K562 (cell line): ENCODE measurements at regions not wholly inside any gene's neighbourhood (a gene's known extent, or its start where the extent isn't known, plus 50 kb on each side); places are given as distances from the start of the nearest gene placed in this dataset.

Experiments used
- ATAC-seq: fragments of 200-7000 bp; cut with Tn5 transposase; 3 replicates; pipeline ENCODE4 v1.9.1; 2020; ENCODE audit warnings: moderate library complexity
- BruUV-seq: library from RNA; stranded (reverse); fragments of 400-500 nt; replicated peaks from 2 replicates; lab custom pipeline; 2021; lab: Mats Ljungman, UMichigan
- CTCF ChIA-PET: fragments of 300-600 bp; formaldehyde crosslinking; extraction: SDS; loops from one replicate; lab custom pipeline; 2021; ENCODE audit warnings: low intra/inter-chr PET ratio; lab: Yijun Ruan, JAX
- POLR2A ChIA-PET: fragments of 300-600, 350-650 bp; sonication (Branson Sonifier 250); formaldehyde crosslinking; extraction: SDS; loops from one replicate; lab custom pipeline; 2021; ENCODE audit warnings: antibody characterized with exemption, inconsistent platforms; lab: Yijun Ruan, JAX
- DNase-seq, 4 experiments: peaks; one replicate each; pipeline versions ENCODE4 v3.0.0 to v3.0.0-alpha.2; 2011 to 2018; ENCODE audit warnings: low spot score in 3 of 4, mixed read lengths in 3 of 4; ENCODE audit errors: extremely low read depth in 1 of 4
- FAIRE-seq: peaks from 2 replicates; lab custom pipeline; 2011; peaks lifted over from hg19 to GRCh38; lab: Jason Lieb, UNC
- H2AFZ ChIP-seq: 2 replicates; pipeline ENCODE4 v1.6.0; 2011; ENCODE audit warnings: low read depth, low read length, control low read depth, inconsistent platforms
- H3K27ac ChIP-seq: fragments of 200-600 bp; 3 replicates; pipeline ENCODE4 v1.8.0; 2011; ENCODE audit warnings: low read depth, mild to moderate bottlenecking, control low read depth, inconsistent platforms, low read length, moderate library complexity, mixed read lengths; ENCODE audit errors: extremely low read depth
- H3K27me3 ChIP-seq, 2 experiments: fragments of 300-600 bp in 1 of 2; 2 replicates in 1 of 2; 3 replicates in 1 of 2; pipeline versions ENCODE4 v1.6.0 to v1.8.0; 2011; ENCODE audit warnings: inconsistent platforms in 2 of 2, low read length in 2 of 2, mild to moderate bottlenecking in 1 of 2, mixed read lengths in 1 of 2, moderate library complexity in 1 of 2; ENCODE audit not compliant: control insufficient read depth in 2 of 2, insufficient read depth in 2 of 2
- H3K36me3 ChIP-seq: fragments of 300-600 bp; 3 replicates; pipeline ENCODE4 v1.8.0; 2011; ENCODE audit warnings: mild to moderate bottlenecking, low read length, inconsistent platforms; ENCODE audit not compliant: control insufficient read depth, insufficient read depth
- H3K4me1 ChIP-seq, 2 experiments: fragments of 200-600 bp in 1 of 2; replicated peaks in 1 of 2; 2 replicates in 1 of 2; 3 replicates in 1 of 2; pipeline versions ENCODE4 v1.5.1 to v1.8.0; 2011; ENCODE audit warnings: inconsistent platforms in 2 of 2, low read length in 2 of 2, mild to moderate bottlenecking in 1 of 2, mixed read lengths in 1 of 2, moderate library complexity in 1 of 2; ENCODE audit not compliant: control insufficient read depth in 2 of 2, insufficient read depth in 2 of 2
- H3K4me2 ChIP-seq: 2 replicates; pipeline ENCODE4 v1.6.1; 2011; ENCODE audit warnings: low read length, control low read depth, inconsistent platforms, mixed read lengths; ENCODE audit not compliant: insufficient read depth
- H3K4me3 ChIP-seq: fragments of 200-600 bp; sonication (generic), shearing (Covaris generic); 2 replicates; pipeline ENCODE4 v1.5.1; 2016; ENCODE audit warnings: control low read depth, inconsistent platforms
- H3K79me2 ChIP-seq: fragments of 200-600 bp; 3 replicates; pipeline ENCODE4 v1.8.0; 2011; ENCODE audit warnings: low read length, inconsistent platforms; ENCODE audit not compliant: control insufficient read depth, insufficient read depth
- H3K9ac ChIP-seq, 2 experiments: 2 replicates each; pipeline versions ENCODE4 v1.6.0 to v1.6.1; 2011; ENCODE audit warnings: low read depth in 2 of 2, low read length in 2 of 2, control low read depth in 1 of 2, inconsistent platforms in 1 of 2, mild to moderate bottlenecking in 1 of 2, mixed read lengths in 1 of 2; ENCODE audit not compliant: insufficient read depth in 1 of 2
- H3K9me1 ChIP-seq: one replicate; pipeline ENCODE4 v1.6.0; 2011; ENCODE audit warnings: inconsistent platforms, mild to moderate bottlenecking, low read length, moderate library complexity; ENCODE audit not compliant: control insufficient read depth, insufficient read depth
- H3K9me3 ChIP-seq: replicated peaks from 2 replicates; pipeline ENCODE4 v1.5.1; 2011; ENCODE audit warnings: low read depth, low read length, inconsistent platforms; ENCODE audit not compliant: control insufficient read depth, insufficient read depth
- H4K20me1 ChIP-seq: replicated peaks from 2 replicates; pipeline ENCODE4 v1.6.1; 2011; ENCODE audit warnings: low read length, inconsistent platforms, mixed read lengths; ENCODE audit not compliant: control insufficient read depth, insufficient read depth
- BRD4 ChIP-seq: fragments of 200-600 bp; sonication (generic); IDR thresholded peaks from 2 replicates; pipeline ENCODE4 v1.6.1; 2017; ENCODE audit warnings: inconsistent platforms
- MBD2 ChIP-seq: sonication (generic); IDR thresholded peaks from 2 replicates; pipeline ENCODE4 v1.6.1; 2016; ENCODE audit warnings: low read depth, borderline replicate concordance
- MEF2D ChIP-seq: conservative IDR thresholded peaks from 2 replicates; pipeline ENCODE4 v1.6.1; 2016; ENCODE audit warnings: low read depth, missing genetic modification characterization, missing compliant biosample characterization
- POLR2G ChIP-seq: fragments of 200-400 bp; formaldehyde crosslinking; IDR thresholded peaks from 2 replicates; pipeline ENCODE4 v1.6.1; 2017; ENCODE audit warnings: low read depth, mild to moderate bottlenecking, antibody characterized with exemption, low read length, moderate library complexity
- ZNF589 ChIP-seq: fragments of 200-800 bp; sonication (Bioruptor generic); IDR thresholded peaks from 2 replicates; pipeline ENCODE4 v1.6.1; 2016; ENCODE audit warnings: low read depth, missing genetic modification characterization, missing compliant biosample characterization
- ZNF76 ChIP-seq: fragments of 250-450 bp; sonication (Bioruptor Pico); IDR thresholded peaks from 2 replicates; pipeline ENCODE4 v1.4.0; 2020; ENCODE audit warnings: mild to moderate bottlenecking, moderate library complexity, borderline replicate concordance
- WGBS: fragments of 100-300 bp; shearing (Covaris generic); methylation state at CpG from one replicate; pipeline ENCODE4 v1.1.6; 2016; ENCODE audit warnings: low coverage, mixed read lengths; ENCODE audit not compliant: insufficient coverage; ENCODE audit errors: missing lambda C conversion rate; 5-methylcytosine and 5-hydroxymethylcytosine counted together
- in situ Hi-C: fragments of 300-500 bp; cut with MboI; formaldehyde crosslinking; loops from 4 replicates; pipeline ENCODE4 v1.15.0; 2018; ENCODE audit warnings: inconsistent platforms, mixed read lengths
- intact Hi-C: fragments of 100-400 bp; cut with micrococcal nuclease; formaldehyde crosslinking; loops from 2 replicates; pipeline ENCODE4 v1.14.2; 2022
- TF ChIP-seq, protein P1 (sequence below): fragments of 450-650 bp; formaldehyde crosslinking; IDR thresholded peaks from 2 replicates; pipeline ENCODE4 v1.4.0; 2020; ENCODE audit warnings: mild to moderate bottlenecking, mixed read lengths

DNA sequence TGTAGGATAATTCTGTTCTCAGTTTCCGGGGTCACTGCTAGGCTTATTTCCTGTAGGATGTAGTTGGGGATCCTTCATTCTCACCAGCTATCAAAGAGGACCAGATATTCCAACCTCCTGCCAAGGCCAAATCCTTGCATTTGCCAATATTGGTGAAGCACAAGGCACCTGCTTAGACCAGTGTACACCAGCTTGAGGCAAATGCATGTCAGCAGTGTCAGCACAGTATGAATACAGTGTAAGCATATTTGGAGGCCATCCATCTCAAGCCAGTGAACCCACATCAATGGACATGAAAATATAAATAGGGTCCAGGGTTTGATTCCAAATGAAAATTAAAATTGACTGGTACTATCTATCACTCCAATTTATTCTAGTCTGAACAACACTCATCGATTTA is 88.0 kb upstream of the MAPRE2 start:
- Histone ChIP-seq H4K20me1 (no peaks in the 10 kb centered on the region), H3K9me3 (no peaks in the 10 kb centered on the region), H3K9me1 (no peaks in the 10 kb centered on the region), H3K9ac (no peak overlapping the region), H3K36me3 (no peaks in the 10 kb centered on the region), H3K79me2 (no peaks in the 10 kb centered on the region), H3K4me2 (no peak overlapping the region), H3K27ac (no peak overlapping the region), H2AFZ (no peak overlapping the region)
- ATAC-seq, result no peak
- no peak for DNase-seq
- intact Hi-C loops, result no loop called here
- ChIA-PET CTCF (no interaction called here), POLR2A (interaction anchor here (2.0 kb wide), 1 partner anchor 10 kb away, joined by 9 read pairs; no protein-coding TSS in a partner anchor)
- no peak for FAIRE-seq
- in situ Hi-C loops, result no loop called here
- WGBS, result 0% methylated on average over 2 of the region's 2 CpGs
- TF ChIP-seq ZNF76 (CRISPR knock-in tag), result no peak
- no peak for TF ChIP-seq ZNF589 (CRISPR knock-in tag)
- TF ChIP-seq BRD4, result no peak
- TF ChIP-seq, protein P1, sequence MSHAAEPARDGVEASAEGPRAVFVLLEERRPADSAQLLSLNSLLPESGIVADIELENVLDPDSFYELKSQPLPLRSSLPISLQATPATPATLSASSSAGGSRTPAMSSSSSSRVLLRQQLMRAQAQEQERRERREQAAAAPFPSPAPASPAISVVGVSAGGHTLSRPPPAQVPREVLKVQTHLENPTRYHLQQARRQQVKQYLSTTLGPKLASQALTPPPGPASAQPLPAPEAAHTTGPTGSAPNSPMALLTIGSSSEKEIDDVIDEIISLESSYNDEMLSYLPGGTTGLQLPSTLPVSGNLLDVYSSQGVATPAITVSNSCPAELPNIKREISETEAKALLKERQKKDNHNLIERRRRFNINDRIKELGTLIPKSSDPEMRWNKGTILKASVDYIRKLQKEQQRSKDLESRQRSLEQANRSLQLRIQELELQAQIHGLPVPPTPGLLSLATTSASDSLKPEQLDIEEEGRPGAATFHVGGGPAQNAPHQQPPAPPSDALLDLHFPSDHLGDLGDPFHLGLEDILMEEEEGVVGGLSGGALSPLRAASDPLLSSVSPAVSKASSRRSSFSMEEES (CRISPR knock-in tag), result no peak
- TF ChIP-seq MEF2D (tag), result no peak
- TF ChIP-seq MBD2, result no peak
- no peak for TF ChIP-seq POLR2G
- TF ChIP-seq, all 486 proteins: peak for 0
- BruUV-seq, result no TSS peak
- H3K4me3 ChIP-seq, result no peak overlapping the region
- H3K4me1 ChIP-seq, result no peaks in the 10 kb centered on the region
- no peaks in the 10 kb centered on the region for H3K27me3 ChIP-seq
